ENCODE measurements at regions not wholly inside any gene's neighbourhood (a gene's known extent, or its start where the extent isn't known, plus 50 kb on each side); places are given as distances from the start of the nearest gene placed in this dataset.

GRCh38 chr2:104741860-104742259 is 112.1 kb upstream of the POU3F3 start:
- TF ChIP-seq CTCF (IDR thresholded peaks at IDR 0.05) (no peak), POLR2A (IDR thresholded peaks at IDR 0.05) (no peak)
